ENCODE measurements at regions not wholly inside any gene's neighbourhood (a gene's known extent, or its start where the extent isn't known, plus 50 kb on each side); places are given as distances from the start of the nearest gene placed in this dataset.

DNA sequence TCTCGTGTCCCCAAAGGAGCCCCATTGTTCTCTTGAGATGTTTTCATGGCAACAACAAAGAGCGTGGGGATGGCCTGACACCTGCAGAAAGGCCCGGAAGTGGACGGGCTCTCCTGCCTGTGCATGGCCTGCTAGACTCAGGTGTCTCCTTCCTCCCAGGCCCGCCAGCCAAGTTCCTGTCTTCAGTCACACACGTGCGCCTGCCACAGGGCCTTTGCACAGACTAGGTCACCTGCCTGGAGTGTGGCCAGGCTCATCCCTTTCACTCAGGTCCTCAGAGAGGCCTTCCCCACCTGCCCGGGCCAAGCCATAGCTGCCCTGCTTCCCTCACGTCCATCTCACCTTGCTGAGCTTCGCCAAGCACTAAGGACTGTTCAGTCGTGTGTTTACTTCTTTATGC is 300.9 kb downstream of the FOXL1 start:
- no peak overlapping the region for H3K4me3 ChIP-seq
- intact Hi-C loops (cut with DNase I; ENCODE audit: low total_unique reads) = no loop called here
- H3K36me3 ChIP-seq (ENCODE audit: low read depth, missing control alignments) = no peaks in the 10 kb centered on the region
- H3K27me3 ChIP-seq = no peaks in the 10 kb centered on the region
- peaks cover 7% of the 10 kb centered on the region for H3K4me1 ChIP-seq
- H3K27ac ChIP-seq = no peak overlapping the region
- 88 to 93% methylated on average over 11 of the region's 11 CpGs for WGBS, 2 donors
- TF ChIP-seq POLR2A (IDR thresholded peaks at IDR 0.05) = no peak
- TF ChIP-seq, protein P1, sequence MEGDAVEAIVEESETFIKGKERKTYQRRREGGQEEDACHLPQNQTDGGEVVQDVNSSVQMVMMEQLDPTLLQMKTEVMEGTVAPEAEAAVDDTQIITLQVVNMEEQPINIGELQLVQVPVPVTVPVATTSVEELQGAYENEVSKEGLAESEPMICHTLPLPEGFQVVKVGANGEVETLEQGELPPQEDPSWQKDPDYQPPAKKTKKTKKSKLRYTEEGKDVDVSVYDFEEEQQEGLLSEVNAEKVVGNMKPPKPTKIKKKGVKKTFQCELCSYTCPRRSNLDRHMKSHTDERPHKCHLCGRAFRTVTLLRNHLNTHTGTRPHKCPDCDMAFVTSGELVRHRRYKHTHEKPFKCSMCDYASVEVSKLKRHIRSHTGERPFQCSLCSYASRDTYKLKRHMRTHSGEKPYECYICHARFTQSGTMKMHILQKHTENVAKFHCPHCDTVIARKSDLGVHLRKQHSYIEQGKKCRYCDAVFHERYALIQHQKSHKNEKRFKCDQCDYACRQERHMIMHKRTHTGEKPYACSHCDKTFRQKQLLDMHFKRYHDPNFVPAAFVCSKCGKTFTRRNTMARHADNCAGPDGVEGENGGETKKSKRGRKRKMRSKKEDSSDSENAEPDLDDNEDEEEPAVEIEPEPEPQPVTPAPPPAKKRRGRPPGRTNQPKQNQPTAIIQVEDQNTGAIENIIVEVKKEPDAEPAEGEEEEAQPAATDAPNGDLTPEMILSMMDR (IDR thresholded peaks at IDR 0.05) = no peak
- no peaks in the 10 kb centered on the region for H3K9me3 ChIP-seq
- DNase-seq = no peak

DNA sequence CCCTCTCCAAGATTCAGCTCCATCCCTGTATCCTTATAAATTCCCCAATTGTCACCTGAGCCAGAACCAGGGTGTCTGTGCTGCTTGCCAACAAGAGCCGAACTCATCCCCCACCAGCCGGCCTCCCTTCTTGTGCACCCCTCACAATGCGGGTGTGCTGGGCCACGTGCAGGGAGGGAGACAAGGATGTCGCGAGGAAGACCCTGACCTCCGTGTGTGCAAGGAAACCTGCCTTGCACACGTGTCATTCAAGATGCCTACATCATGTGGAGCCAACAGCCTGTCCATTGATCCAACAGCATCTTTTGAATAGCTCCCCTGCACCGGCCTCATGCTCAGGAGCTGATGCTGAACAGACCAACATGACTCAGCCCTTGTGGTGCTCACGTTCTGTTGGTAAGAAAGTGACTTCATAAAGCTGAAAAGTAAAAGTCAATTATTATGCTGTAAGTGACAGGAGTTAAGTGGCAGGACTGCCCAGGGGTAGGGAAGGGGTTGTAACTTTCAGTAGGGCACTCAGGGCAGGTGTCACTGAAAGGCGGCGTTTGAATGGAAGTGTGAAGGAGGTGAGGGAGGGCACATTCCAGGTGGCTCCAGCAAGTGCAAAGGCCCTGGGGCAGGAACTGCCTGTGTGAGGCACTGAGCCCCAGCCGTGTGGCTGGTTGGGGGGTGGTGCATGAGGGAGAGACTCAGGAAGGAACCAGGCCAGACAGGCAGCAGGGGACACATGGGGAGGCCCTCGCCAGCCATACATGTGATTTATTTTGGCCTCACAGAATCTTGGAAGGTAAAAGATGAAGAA is 302.2 kb downstream of the FOXL1 start:
- Histone ChIP-seq H3K4me3 (no peak overlapping the region), H3K36me3 (ENCODE audit: low read depth, missing control alignments) (no peaks in the 10 kb centered on the region), H3K9me3 (no peaks in the 10 kb centered on the region), H3K27me3 (no peaks in the 10 kb centered on the region), H3K27ac (no peak overlapping the region), H3K4me1 (peaks cover 7% of the 10 kb centered on the region)
- no peak for TF ChIP-seq POLR2A (IDR thresholded peaks at IDR 0.05)
- TF ChIP-seq, protein P1 (IDR thresholded peaks at IDR 0.05) = no peak
- DNase-seq = no peak
- intact Hi-C loops (cut with DNase I; ENCODE audit: low total_unique reads) = no loop called here
- 84 to 90% methylated on average over 10 to 14 of the region's 14 CpGs for WGBS, 2 donors

- DNase-seq = no peak
- WGBS, 2 donors = 83 to 89% methylated on average over 12 of the region's 12 CpGs
- TF ChIP-seq, protein P1 (IDR thresholded peaks at IDR 0.05) = no peak
- TF ChIP-seq POLR2A (IDR thresholded peaks at IDR 0.05) = no peak
- no peak overlapping the region for H3K4me3 ChIP-seq
- no peaks in the 10 kb centered on the region for H3K9me3 ChIP-seq
- no peak overlapping the region for H3K27ac ChIP-seq
- intact Hi-C loops (cut with DNase I; ENCODE audit: low total_unique reads) = no loop called here
- H3K27me3 ChIP-seq = no peaks in the 10 kb centered on the region
- peaks cover 7% of the 10 kb centered on the region for H3K4me1 ChIP-seq
- no peaks in the 10 kb centered on the region for H3K36me3 ChIP-seq (ENCODE audit: low read depth, missing control alignments)
Measured at GRCh38 chr16:86881118-86881510, 302.8 kb downstream of the FOXL1 start.

- Histone ChIP-seq H3K4me1 (peaks cover 7% of the 10 kb centered on the region), H3K27ac (no peak overlapping the region), H3K9me3 (no peaks in the 10 kb centered on the region), H3K36me3 (ENCODE audit: low read depth, missing control alignments) (no peaks in the 10 kb centered on the region), H3K4me3 (no peak overlapping the region), H3K27me3 (no peaks in the 10 kb centered on the region)
- TF ChIP-seq, protein P1 (IDR thresholded peaks at IDR 0.05) = no peak
- no peak for TF ChIP-seq POLR2A (IDR thresholded peaks at IDR 0.05)
- DNase-seq = no peak
- WGBS, 2 donors = 51 to 54% methylated on average over 15 of the region's 15 CpGs
- intact Hi-C loops (cut with DNase I; ENCODE audit: low total_unique reads) = no loop called here
Measured at GRCh38 chr16:86881861-86882273, 303.5 kb downstream of the FOXL1 start.
